ENCODE measurements at regions not wholly inside any gene's neighbourhood (a gene's known extent, or its start where the extent isn't known, plus 50 kb on each side); places are given as distances from the start of the nearest gene placed in this dataset.
"Not testable (repeated sequence)": the region's sequence is repeated elsewhere in the genome, so short reads cannot be mapped to it uniquely, and the experiment has no call there.

GRCh38 chr12:105480162-105480561, 149.7 kb downstream of the C12orf75 start:
- FAIRE-seq (no peak), DNase-seq (ENCODE audit: low spot score) (no peak)

GRCh38 chr12:105481392-105482300, 151.2 kb downstream of the C12orf75 start:
- DNase-seq (ENCODE audit: low spot score) = no peak
- no peak for FAIRE-seq

- DNase-seq (ENCODE audit: low spot score) = no peak
- no peak for FAIRE-seq
Measured at GRCh38 chr12:105482951-105483350, 152.5 kb downstream of the C12orf75 start.

GRCh38 chr12:105483691-105484090, 153.2 kb downstream of the C12orf75 start:
- FAIRE-seq = no peak
- no peak for DNase-seq (ENCODE audit: low spot score)

- peak; percentile 33 for DNase-seq (ENCODE audit: low spot score)
Measured at GRCh38 chr12:105485321-105485910, 154.9 kb downstream of the C12orf75 start.

GRCh38 chr12:105485921-105486320, 155.4 kb downstream of the C12orf75 start:
- DNase-seq (ENCODE audit: low spot score) (no peak), FAIRE-seq (no peak)

More at GRCh38 chr12:105485321-105485910, 154.9 kb downstream of the C12orf75 start:
- FAIRE-seq = no peak

GRCh38 chr12:105487963-105488362, 157.5 kb downstream of the C12orf75 start:
- FAIRE-seq (no peak), DNase-seq (ENCODE audit: low spot score) (no peak)

- DNase-seq (ENCODE audit: low spot score) (no peak), FAIRE-seq (no peak)
Measured at GRCh38 chr12:105492591-105493545, 162.4 kb downstream of the C12orf75 start.

GRCh38 chr12:105499205-105499604, 168.7 kb downstream of the C12orf75 start:
- no peak for FAIRE-seq
- DNase-seq (ENCODE audit: low spot score) = no peak

GRCh38 chr12:105500676-105501075, 170.2 kb downstream of the C12orf75 start:
- FAIRE-seq; DNase-seq (ENCODE audit: low spot score): not testable (repeated sequence)

- DNase-seq (ENCODE audit: low spot score) = no peak
- FAIRE-seq = no peak
Measured at GRCh38 chr12:105502426-105502930, 172.0 kb downstream of the C12orf75 start.

- no peak for FAIRE-seq
- no peak for DNase-seq (ENCODE audit: low spot score)
Measured at GRCh38 chr12:105503619-105504018, 173.1 kb downstream of the C12orf75 start.

GRCh38 chr12:105504286-105504685, 173.8 kb downstream of the C12orf75 start:
- FAIRE-seq = no peak
- DNase-seq (ENCODE audit: low spot score) = no peak

- DNase-seq (ENCODE audit: low spot score) (no peak), FAIRE-seq (no peak)
Measured at GRCh38 chr12:105506678-105507310, 176.3 kb downstream of the C12orf75 start.

GRCh38 chr12:105507311-105508038, 177.0 kb downstream of the C12orf75 start:
- DNase-seq (ENCODE audit: low spot score) (no peak), FAIRE-seq (no peak)

GRCh38 chr12:105508096-105508495, 177.6 kb downstream of the C12orf75 start:
- FAIRE-seq (no peak), DNase-seq (ENCODE audit: low spot score) (no peak)

- FAIRE-seq = no peak
- DNase-seq (ENCODE audit: low spot score) = no peak
Measured at GRCh38 chr12:105510526-105510925, 180.0 kb downstream of the C12orf75 start.

- DNase-seq (ENCODE audit: low spot score); FAIRE-seq: not testable (repeated sequence)
Measured at GRCh38 chr12:105512861-105513260, 182.4 kb downstream of the C12orf75 start.

- DNase-seq (ENCODE audit: low spot score) = no peak
- FAIRE-seq = no peak
Measured at GRCh38 chr12:105522166-105522825, 191.8 kb downstream of the C12orf75 start.
